HEK293 (cell line): ENCODE measurements at regions not wholly inside any gene's neighbourhood (a gene's known extent, or its start where the extent isn't known, plus 50 kb on each side); places are given as distances from the start of the nearest gene placed in this dataset.

Experiments
- CTCF ChIA-PET: fragments of 350-600 bp; formaldehyde crosslinking; extraction: SDS; loops from one replicate; lab custom pipeline; 2021; ENCODE audit warnings: antibody characterized with exemption; lab: Yijun Ruan, JAX
- POLR2A ChIA-PET: fragments of 300-600 bp; formaldehyde crosslinking; extraction: SDS; loops from one replicate; lab custom pipeline; 2020; ENCODE audit warnings: antibody characterized with exemption, inconsistent platforms; lab: Yijun Ruan, JAX
- H3K27ac ChIP-seq: fragments of 200-500 bp; sonication (Bioruptor generic); 2 replicates; pipeline ENCODE4 v1.5.1; 2014; ENCODE audit warnings: low read depth, low read length, control low read depth, inconsistent platforms; ENCODE audit errors: extremely low read depth
- H3K36me3 ChIP-seq, 2 experiments: fragments of 200-500 bp in 1 of 2; sonication (Bioruptor generic) in 1 of 2; 1 replicate in 1 of 2; 2 replicates in 1 of 2; pipeline ENCODE4 v1.5.1; 2014 to 2017; ENCODE audit warnings: inconsistent platforms in 2 of 2, low read length in 2 of 2; ENCODE audit not compliant: control insufficient read depth in 2 of 2, insufficient read depth in 1 of 2
- H3K4me1 ChIP-seq: fragments of 200-500 bp; sonication (Bioruptor generic); 2 replicates; pipeline ENCODE4 v1.5.1; 2014; ENCODE audit warnings: mild to moderate bottlenecking, low read length, inconsistent platforms; ENCODE audit not compliant: control insufficient read depth, insufficient read depth
- H3K4me3 ChIP-seq: 2 replicates; pipeline ENCODE4 v1.5.1; 2011; ENCODE audit warnings: low read depth, mild to moderate bottlenecking, control low read depth, low read length, moderate library complexity
- H3K9me3 ChIP-seq: fragments of 200-500 bp; sonication (Bioruptor generic); 2 replicates; pipeline ENCODE4 v1.5.1; 2014; ENCODE audit warnings: low read depth, low read length, inconsistent platforms; ENCODE audit not compliant: control insufficient read depth, insufficient read depth
- OVOL3 ChIP-seq: fragments of 450-650 bp; formaldehyde crosslinking; IDR thresholded peaks from 2 replicates; pipeline ENCODE4 v1.5.1; 2016; ENCODE audit warnings: missing biosample characterization, missing genetic modification characterization
- SETDB1 ChIP-seq: IDR thresholded peaks from one replicate; pipeline ENCODE4 v1.6.1; 2017; ENCODE audit warnings: mild to moderate bottlenecking, low read length, moderate library complexity, mixed read lengths; ENCODE audit not compliant: insufficient read length
- ZBTB17 ChIP-seq: fragments of 450-650 bp; formaldehyde crosslinking; IDR thresholded peaks from 2 replicates; pipeline ENCODE4 v1.5.1; 2016; ENCODE audit warnings: missing biosample characterization, missing genetic modification characterization
- ZNF146 ChIP-seq: fragments of 450-650 bp; formaldehyde crosslinking; IDR thresholded peaks from 2 replicates; pipeline ENCODE4 v1.5.1; 2016; ENCODE audit warnings: missing biosample characterization, missing genetic modification characterization
- ZNF184 ChIP-seq: fragments of 450-650 bp; IDR thresholded peaks from 2 replicates; pipeline ENCODE4 v1.5.1; 2018; ENCODE audit warnings: missing biosample characterization, mild to moderate bottlenecking, missing genetic modification characterization
- ZNF19 ChIP-seq: fragments of 450-650 bp; formaldehyde crosslinking; IDR thresholded peaks from 2 replicates; pipeline ENCODE4; 2016; ENCODE audit warnings: missing biosample characterization, missing genetic modification characterization, low read depth
- ZNF37A ChIP-seq: fragments of 450-650 bp; IDR thresholded peaks from 2 replicates; pipeline ENCODE4 v1.5.1; 2018; ENCODE audit warnings: missing biosample characterization, missing genetic modification characterization
- ZNF560 ChIP-seq: fragments of 450-650 bp; formaldehyde crosslinking; IDR thresholded peaks from 2 replicates; pipeline ENCODE4 v1.5.1; 2017; ENCODE audit warnings: missing biosample characterization, missing genetic modification characterization, borderline replicate concordance
- ZNF571 ChIP-seq: fragments of 450-650 bp; formaldehyde crosslinking; IDR thresholded peaks from 2 replicates; pipeline ENCODE4 v1.5.0; 2017; ENCODE audit warnings: missing biosample characterization, missing genetic modification characterization
- ZNF677 ChIP-seq: fragments of 450-650 bp; IDR thresholded peaks from 2 replicates; pipeline ENCODE4 v1.5.0; 2018; ENCODE audit warnings: missing biosample characterization, mild to moderate bottlenecking, missing genetic modification characterization, moderate library complexity
- ZNF830 ChIP-seq: fragments of 450-650 bp; IDR thresholded peaks from 2 replicates; pipeline ENCODE4 v1.5.0; 2018; ENCODE audit warnings: missing biosample characterization, missing genetic modification characterization, low read depth, mild to moderate bottlenecking, moderate library complexity
- ZNF843 ChIP-seq: fragments of 450-650 bp; formaldehyde crosslinking; IDR thresholded peaks from 2 replicates; pipeline ENCODE4 v1.5.1; 2016; ENCODE audit warnings: missing biosample characterization, missing genetic modification characterization
- TF ChIP-seq, protein P1 (sequence below): fragments of 450-650 bp; formaldehyde crosslinking; IDR thresholded peaks from 2 replicates; pipeline ENCODE4 v1.5.1; 2016; ENCODE audit warnings: missing biosample characterization, missing genetic modification characterization
- TF ChIP-seq, protein P2 (sequence below): fragments of 450-650 bp; formaldehyde crosslinking; IDR thresholded peaks from 2 replicates; pipeline ENCODE4 v1.5.1; 2016; ENCODE audit warnings: missing biosample characterization, missing genetic modification characterization, low read depth
- TF ChIP-seq, protein P3 (sequence below): fragments of 450-650 bp; formaldehyde crosslinking; IDR thresholded peaks from 2 replicates; pipeline ENCODE4 v1.5.1; 2016; ENCODE audit warnings: missing biosample characterization, missing genetic modification characterization, borderline replicate concordance
- TF ChIP-seq, protein P4 (sequence below): fragments of 450-650 bp; formaldehyde crosslinking; IDR thresholded peaks from 2 replicates; pipeline ENCODE4 v1.5.1; 2016; ENCODE audit warnings: missing biosample characterization, missing genetic modification characterization
- TF ChIP-seq, protein P5 (sequence below): fragments of 450-650 bp; formaldehyde crosslinking; optimal IDR thresholded peaks from 2 replicates; pipeline ENCODE3; 2016; ENCODE audit warnings: missing biosample characterization, mild to moderate bottlenecking, missing genetic modification characterization
- TF ChIP-seq, protein P6 (sequence below): fragments of 450-650 bp; formaldehyde crosslinking; IDR thresholded peaks from 2 replicates; pipeline ENCODE4 v1.5.1; 2016; ENCODE audit warnings: missing biosample characterization, missing genetic modification characterization

DNA sequence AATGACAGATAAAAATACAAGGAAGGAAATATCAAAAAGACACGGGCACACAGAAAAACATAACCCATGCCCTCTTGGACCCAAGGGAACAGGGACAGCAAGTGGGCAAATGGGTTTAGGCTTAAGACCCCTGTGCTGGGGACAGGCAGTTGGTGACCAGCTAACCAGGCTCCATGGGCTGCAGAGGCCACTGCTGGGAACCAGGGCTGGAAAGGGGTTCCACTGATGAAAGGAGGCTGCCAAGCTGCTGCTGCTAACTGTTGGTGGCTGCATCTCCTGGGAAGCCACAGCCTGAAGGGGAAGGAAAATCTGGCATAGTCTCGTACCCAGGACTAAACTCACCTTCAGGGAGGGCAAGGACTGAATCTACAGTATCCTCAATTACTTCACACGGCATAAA lies 579.2 kb upstream of the MGMT start:
- H3K27ac ChIP-seq: no peak overlapping the region
- CTCF ChIA-PET: no interaction called here
- no peaks in the 10 kb centered on the region for H3K9me3 ChIP-seq
- no peak overlapping the region for H3K4me3 ChIP-seq
- TF ChIP-seq ZNF830 (tag by site-specific recombination): no peak
- TF ChIP-seq, protein P1, sequence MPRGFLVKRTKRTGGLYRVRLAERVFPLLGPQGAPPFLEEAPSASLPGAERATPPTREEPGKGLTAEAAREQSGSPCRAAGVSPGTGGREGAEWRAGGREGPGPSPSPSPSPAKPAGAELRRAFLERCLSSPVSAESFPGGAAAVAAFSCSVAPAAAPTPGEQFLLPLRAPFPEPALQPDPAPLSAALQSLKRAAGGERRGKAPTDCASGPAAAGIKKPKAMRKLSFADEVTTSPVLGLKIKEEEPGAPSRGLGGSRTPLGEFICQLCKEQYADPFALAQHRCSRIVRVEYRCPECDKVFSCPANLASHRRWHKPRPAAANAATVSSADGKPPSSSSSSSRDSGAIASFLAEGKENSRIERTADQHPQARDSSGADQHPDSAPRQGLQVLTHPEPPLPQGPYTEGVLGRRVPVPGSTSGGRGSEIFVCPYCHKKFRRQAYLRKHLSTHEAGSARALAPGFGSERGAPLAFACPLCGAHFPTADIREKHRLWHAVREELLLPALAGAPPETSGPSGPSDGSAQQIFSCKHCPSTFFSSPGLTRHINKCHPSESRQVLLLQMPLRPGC: no peak
- no peaks in the 10 kb centered on the region for H3K4me1 ChIP-seq
- H3K36me3 ChIP-seq: no peaks in the 10 kb centered on the region
- POLR2A ChIA-PET: no interaction called here

DNA sequence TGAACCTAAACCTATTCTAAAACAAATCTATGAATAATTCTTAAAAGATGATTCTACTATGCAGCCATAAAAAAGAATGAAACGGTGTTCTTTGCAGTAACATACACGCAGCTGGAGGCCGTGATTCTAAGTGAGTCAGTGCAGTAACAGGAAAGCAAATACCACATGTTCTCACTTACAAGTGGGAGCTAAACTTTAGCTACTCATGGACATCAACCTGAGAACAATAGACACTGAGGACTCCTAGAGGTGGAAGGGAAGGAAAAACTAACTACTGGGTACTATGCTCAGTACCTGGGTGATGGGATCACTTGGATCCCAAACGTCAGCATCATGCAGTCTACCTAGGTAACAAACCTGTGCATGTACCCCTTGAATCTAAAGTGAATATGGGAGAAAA lies 575.0 kb upstream of the MGMT start:
- Histone ChIP-seq H3K4me3 (no peak overlapping the region), H3K36me3 (no peaks in the 10 kb centered on the region), H3K27ac (no peak overlapping the region), H3K4me1 (no peaks in the 10 kb centered on the region), H3K9me3 (no peaks in the 10 kb centered on the region)
- POLR2A ChIA-PET: no interaction called here
- TF ChIP-seq OVOL3: no peak
- no peak for TF ChIP-seq ZNF560 (tag by site-specific recombination)
- TF ChIP-seq, protein P2, sequence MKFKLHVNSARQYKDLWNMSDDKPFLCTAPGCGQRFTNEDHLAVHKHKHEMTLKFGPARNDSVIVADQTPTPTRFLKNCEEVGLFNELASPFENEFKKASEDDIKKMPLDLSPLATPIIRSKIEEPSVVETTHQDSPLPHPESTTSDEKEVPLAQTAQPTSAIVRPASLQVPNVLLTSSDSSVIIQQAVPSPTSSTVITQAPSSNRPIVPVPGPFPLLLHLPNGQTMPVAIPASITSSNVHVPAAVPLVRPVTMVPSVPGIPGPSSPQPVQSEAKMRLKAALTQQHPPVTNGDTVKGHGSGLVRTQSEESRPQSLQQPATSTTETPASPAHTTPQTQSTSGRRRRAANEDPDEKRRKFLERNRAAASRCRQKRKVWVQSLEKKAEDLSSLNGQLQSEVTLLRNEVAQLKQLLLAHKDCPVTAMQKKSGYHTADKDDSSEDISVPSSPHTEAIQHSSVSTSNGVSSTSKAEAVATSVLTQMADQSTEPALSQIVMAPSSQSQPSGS (tag by site-specific recombination): no peak
- TF ChIP-seq, protein P3, sequence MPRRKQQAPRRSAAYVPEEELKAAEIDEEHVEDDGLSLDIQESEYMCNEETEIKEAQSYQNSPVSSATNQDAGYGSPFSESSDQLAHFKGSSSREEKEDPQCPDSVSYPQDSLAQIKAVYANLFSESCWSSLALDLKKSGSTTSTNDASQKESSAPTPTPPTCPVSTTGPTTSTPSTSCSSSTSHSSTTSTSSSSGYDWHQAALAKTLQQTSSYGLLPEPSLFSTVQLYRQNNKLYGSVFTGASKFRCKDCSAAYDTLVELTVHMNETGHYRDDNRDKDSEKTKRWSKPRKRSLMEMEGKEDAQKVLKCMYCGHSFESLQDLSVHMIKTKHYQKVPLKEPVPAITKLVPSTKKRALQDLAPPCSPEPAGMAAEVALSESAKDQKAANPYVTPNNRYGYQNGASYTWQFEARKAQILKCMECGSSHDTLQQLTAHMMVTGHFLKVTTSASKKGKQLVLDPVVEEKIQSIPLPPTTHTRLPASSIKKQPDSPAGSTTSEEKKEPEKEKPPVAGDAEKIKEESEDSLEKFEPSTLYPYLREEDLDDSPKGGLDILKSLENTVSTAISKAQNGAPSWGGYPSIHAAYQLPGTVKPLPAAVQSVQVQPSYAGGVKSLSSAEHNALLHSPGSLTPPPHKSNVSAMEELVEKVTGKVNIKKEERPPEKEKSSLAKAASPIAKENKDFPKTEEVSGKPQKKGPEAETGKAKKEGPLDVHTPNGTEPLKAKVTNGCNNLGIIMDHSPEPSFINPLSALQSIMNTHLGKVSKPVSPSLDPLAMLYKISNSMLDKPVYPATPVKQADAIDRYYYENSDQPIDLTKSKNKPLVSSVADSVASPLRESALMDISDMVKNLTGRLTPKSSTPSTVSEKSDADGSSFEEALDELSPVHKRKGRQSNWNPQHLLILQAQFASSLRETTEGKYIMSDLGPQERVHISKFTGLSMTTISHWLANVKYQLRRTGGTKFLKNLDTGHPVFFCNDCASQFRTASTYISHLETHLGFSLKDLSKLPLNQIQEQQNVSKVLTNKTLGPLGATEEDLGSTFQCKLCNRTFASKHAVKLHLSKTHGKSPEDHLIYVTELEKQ (tag by site-specific recombination): no peak
- TF ChIP-seq ZNF677 (tag by site-specific recombination): no peak
- TF ChIP-seq ZNF843 (tag by site-specific recombination): no peak
- TF ChIP-seq ZNF37A: no peak
- TF ChIP-seq, protein P4, sequence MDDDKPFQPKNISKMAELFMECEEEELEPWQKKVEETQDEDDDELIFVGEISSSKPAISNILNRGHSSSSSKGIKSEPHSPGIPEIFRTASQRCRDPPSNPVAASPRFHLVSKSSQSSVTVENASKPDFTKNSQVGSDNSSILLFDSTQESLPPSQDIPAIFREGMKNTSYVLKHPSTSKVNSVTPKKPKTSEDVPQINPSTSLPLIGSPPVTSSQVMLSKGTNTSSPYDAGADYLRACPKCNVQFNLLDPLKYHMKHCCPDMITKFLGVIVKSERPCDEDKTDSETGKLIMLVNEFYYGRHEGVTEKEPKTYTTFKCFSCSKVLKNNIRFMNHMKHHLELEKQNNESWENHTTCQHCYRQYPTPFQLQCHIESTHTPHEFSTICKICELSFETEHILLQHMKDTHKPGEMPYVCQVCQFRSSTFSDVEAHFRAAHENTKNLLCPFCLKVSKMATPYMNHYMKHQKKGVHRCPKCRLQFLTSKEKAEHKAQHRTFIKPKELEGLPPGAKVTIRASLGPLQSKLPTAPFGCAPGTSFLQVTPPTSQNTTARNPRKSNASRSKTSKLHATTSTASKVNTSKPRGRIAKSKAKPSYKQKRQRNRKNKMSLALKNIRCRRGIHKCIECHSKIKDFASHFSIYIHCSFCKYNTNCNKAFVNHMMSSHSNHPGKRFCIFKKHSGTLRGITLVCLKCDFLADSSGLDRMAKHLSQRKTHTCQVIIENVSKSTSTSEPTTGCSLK: no peak
- TF ChIP-seq ZBTB17: no peak
- no peak for TF ChIP-seq ZNF19 (tag by site-specific recombination)
- TF ChIP-seq, protein P5, sequence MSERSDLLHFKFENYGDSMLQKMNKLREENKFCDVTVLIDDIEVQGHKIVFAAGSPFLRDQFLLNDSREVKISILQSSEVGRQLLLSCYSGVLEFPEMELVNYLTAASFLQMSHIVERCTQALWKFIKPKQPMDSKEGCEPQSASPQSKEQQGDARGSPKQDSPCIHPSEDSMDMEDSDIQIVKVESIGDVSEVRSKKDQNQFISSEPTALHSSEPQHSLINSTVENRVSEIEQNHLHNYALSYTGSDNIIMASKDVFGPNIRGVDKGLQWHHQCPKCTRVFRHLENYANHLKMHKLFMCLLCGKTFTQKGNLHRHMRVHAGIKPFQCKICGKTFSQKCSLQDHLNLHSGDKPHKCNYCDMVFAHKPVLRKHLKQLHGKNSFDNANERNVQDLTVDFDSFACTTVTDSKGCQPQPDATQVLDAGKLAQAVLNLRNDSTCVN: no peak
- no peak for TF ChIP-seq ZNF184
- no peak for TF ChIP-seq ZNF571 (tag by site-specific recombination)
- TF ChIP-seq SETDB1: no peak
- TF ChIP-seq, protein P6, sequence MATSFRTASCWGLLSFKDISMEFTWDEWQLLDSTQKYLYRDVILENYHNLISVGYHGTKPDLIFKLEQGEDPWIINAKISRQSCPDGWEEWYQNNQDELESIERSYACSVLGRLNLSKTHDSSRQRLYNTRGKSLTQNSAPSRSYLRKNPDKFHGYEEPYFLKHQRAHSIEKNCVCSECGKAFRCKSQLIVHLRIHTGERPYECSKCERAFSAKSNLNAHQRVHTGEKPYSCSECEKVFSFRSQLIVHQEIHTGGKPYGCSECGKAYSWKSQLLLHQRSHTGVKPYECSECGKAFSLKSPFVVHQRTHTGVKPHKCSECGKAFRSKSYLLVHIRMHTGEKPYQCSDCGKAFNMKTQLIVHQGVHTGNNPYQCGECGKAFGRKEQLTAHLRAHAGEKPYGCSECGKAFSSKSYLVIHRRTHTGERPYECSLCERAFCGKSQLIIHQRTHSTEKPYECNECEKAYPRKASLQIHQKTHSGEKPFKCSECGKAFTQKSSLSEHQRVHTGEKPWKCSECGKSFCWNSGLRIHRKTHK (tag by site-specific recombination): no peak
- no peak for TF ChIP-seq ZNF146 (tag by site-specific recombination)
- CTCF ChIA-PET: no interaction called here
